NCI-H446 (cell line): ENCODE measurements at regions not wholly inside any gene's neighbourhood (a gene's known extent, or its start where the extent isn't known, plus 50 kb on each side); places are given as distances from the start of the nearest gene placed in this dataset.

Experiments used
- DNase-seq, 2 experiments: peaks; one replicate each; lab custom pipeline; 2025; lab: John Stamatoyannopoulos, UW

GRCh38 chr1:234759888-234760287 lies 149.9 kb upstream of the IRF2BP2 start:
- no peak for DNase-seq

- no peak for DNase-seq
These were observed 148.9 kb upstream of the IRF2BP2 start for GRCh38 chr1:234758851-234759250.

GRCh38 chr1:234756857-234757256 lies 146.9 kb upstream of the IRF2BP2 start:
- no peak for DNase-seq

- no peak for DNase-seq
These were observed 146.2 kb upstream of the IRF2BP2 start for GRCh38 chr1:234756066-234756774.

- peak; percentile 26 to 77 for DNase-seq
These were observed 145.5 kb upstream of the IRF2BP2 start for GRCh38 chr1:234755449-234755863.

GRCh38 chr1:234753979-234754378 lies 144.0 kb upstream of the IRF2BP2 start:
- no peak for DNase-seq

GRCh38 chr1:234752927-234753326 lies 142.9 kb upstream of the IRF2BP2 start:
- DNase-seq = no peak

- DNase-seq = no peak
These were observed 141.7 kb upstream of the IRF2BP2 start for GRCh38 chr1:234751678-234752077.

GRCh38 chr1:234750922-234751627 lies 141.1 kb upstream of the IRF2BP2 start:
- no peak for DNase-seq

- no peak for DNase-seq
These were observed 138.7 kb upstream of the IRF2BP2 start for GRCh38 chr1:234748713-234749112.

- no peak for DNase-seq
These were observed 138.1 kb upstream of the IRF2BP2 start for GRCh38 chr1:234748066-234748465.

GRCh38 chr1:234746798-234747196 lies 136.8 kb upstream of the IRF2BP2 start:
- DNase-seq = peak in 1 of 2 experiments; percentile 65

- peak; percentile 75 to 83 for DNase-seq
These were observed 136.1 kb upstream of the IRF2BP2 start for GRCh38 chr1:234745844-234746797.

GRCh38 chr1:234745276-234745675 lies 135.3 kb upstream of the IRF2BP2 start:
- DNase-seq = no peak

GRCh38 chr1:234743791-234744611 lies 134.0 kb upstream of the IRF2BP2 start:
- DNase-seq = peak in 1 of 2 experiments; percentile 18

GRCh38 chr1:234742622-234743021 lies 132.6 kb upstream of the IRF2BP2 start:
- DNase-seq = no peak

- peak; percentile 63 to 64 for DNase-seq
These were observed 128.0 kb upstream of the IRF2BP2 start for GRCh38 chr1:234737967-234738314.

- no peak for DNase-seq
These were observed 125.9 kb upstream of the IRF2BP2 start for GRCh38 chr1:234735916-234736315.

- DNase-seq = no peak
These were observed 125.5 kb upstream of the IRF2BP2 start for GRCh38 chr1:234735476-234735875.

- no peak for DNase-seq
These were observed 124.9 kb upstream of the IRF2BP2 start for GRCh38 chr1:234734869-234735268.

- no peak for DNase-seq
These were observed 124.4 kb upstream of the IRF2BP2 start for GRCh38 chr1:234734412-234734835.

GRCh38 chr1:234733427-234733826 lies 123.4 kb upstream of the IRF2BP2 start:
- DNase-seq = no peak
